ENCODE measurements at regions not wholly inside any gene's neighbourhood (a gene's known extent, or its start where the extent isn't known, plus 50 kb on each side); places are given as distances from the start of the nearest gene placed in this dataset.

DNA sequence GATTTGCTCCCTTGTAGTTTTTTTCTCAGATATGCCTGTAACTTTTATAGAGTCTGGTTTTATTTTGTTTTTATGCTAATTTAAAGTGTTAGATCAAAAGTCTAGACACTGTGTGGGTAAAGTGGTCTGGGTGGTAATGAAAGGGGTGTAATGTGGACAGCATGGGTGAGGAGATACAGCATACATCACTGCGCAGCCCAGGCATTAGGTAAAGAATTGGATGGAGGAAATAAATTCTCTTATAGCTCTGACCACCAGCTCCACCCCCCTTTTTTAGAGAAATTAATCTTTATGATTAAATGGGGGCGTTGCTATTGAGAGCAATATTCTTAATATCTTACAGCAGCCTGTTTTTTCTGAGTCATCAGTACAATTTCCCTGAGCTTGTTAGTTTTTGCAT lies 163.9 kb upstream of the IGFBP7 start:
- TF ChIP-seq POLR2A (IDR thresholded peaks at IDR 0.05) (no peak), POLR2AphosphoS5 (IDR thresholded peaks at IDR 0.05) (no peak)
- TF ChIP-seq, protein P1, sequence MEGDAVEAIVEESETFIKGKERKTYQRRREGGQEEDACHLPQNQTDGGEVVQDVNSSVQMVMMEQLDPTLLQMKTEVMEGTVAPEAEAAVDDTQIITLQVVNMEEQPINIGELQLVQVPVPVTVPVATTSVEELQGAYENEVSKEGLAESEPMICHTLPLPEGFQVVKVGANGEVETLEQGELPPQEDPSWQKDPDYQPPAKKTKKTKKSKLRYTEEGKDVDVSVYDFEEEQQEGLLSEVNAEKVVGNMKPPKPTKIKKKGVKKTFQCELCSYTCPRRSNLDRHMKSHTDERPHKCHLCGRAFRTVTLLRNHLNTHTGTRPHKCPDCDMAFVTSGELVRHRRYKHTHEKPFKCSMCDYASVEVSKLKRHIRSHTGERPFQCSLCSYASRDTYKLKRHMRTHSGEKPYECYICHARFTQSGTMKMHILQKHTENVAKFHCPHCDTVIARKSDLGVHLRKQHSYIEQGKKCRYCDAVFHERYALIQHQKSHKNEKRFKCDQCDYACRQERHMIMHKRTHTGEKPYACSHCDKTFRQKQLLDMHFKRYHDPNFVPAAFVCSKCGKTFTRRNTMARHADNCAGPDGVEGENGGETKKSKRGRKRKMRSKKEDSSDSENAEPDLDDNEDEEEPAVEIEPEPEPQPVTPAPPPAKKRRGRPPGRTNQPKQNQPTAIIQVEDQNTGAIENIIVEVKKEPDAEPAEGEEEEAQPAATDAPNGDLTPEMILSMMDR (IDR thresholded peaks at IDR 0.05): no peak

Measured in transverse colon (tissue), 4 donors.